IMR-90 (cell line): ENCODE measurements at regions not wholly inside any gene's neighbourhood (a gene's known extent, or its start where the extent isn't known, plus 50 kb on each side); places are given as distances from the start of the nearest gene placed in this dataset.

Experiments used
- ATAC-seq: fragments of 200-7000 bp; cut with Tn5 transposase; 2 replicates; pipeline ENCODE4 v1.9.1; 2020; ENCODE audit warnings: low read depth, mild to moderate bottlenecking, moderate library complexity
- BruUV-seq: library from RNA; stranded (reverse); fragments of 400-500 nt; replicated peaks from 2 replicates; lab custom pipeline; 2021; lab: Mats Ljungman, UMichigan
- CTCF ChIA-PET: fragments of 300-600 bp; formaldehyde crosslinking; extraction: SDS; loops from one replicate; lab custom pipeline; 2021; ENCODE audit warnings: antibody characterized with exemption; lab: Yijun Ruan, JAX
- POLR2A ChIA-PET: fragments of 300-600 bp; sonication (Branson Sonifier 250); formaldehyde crosslinking; loops from one replicate; lab custom pipeline; 2022; ENCODE audit warnings: antibody characterized with exemption; ENCODE audit not compliant: unreplicated experiment; lab: Charles Lee
- DNase-seq: peaks from one replicate; pipeline ENCODE4 v3.0.0; 2013
- H2AFZ ChIP-seq: replicated peaks from 2 replicates; pipeline ENCODE3; 2013; ENCODE audit warnings: low read length, mild to moderate bottlenecking; ENCODE audit not compliant: poor library complexity
- H2AK5ac ChIP-seq: 2 replicates; pipeline ENCODE4 v1.6.1; 2013; ENCODE audit warnings: low read depth, low read length, inconsistent platforms
- H2AK9ac ChIP-seq: replicated peaks from 2 replicates; pipeline ENCODE3; 2013; ENCODE audit warnings: mild to moderate bottlenecking, low read depth, low read length, moderate library complexity; ENCODE audit not compliant: poor library complexity
- H2BK120ac ChIP-seq: 2 replicates; pipeline ENCODE4 v1.6.1; 2013; ENCODE audit warnings: low read depth, low read length, inconsistent platforms
- H2BK15ac ChIP-seq: 3 replicates; pipeline ENCODE4 v1.6.1; 2013; ENCODE audit warnings: low read depth, low read length, inconsistent platforms
- H2BK20ac ChIP-seq: 2 replicates; pipeline ENCODE4 v1.6.1; 2013; ENCODE audit warnings: low read depth, mild to moderate bottlenecking, inconsistent platforms, low read length, moderate library complexity
- H2BK5ac ChIP-seq: 2 replicates; pipeline ENCODE4 v1.6.1; 2013; ENCODE audit warnings: mild to moderate bottlenecking, low read depth, low read length, inconsistent platforms; ENCODE audit not compliant: poor library complexity, severe bottlenecking
- H3K14ac ChIP-seq: replicated peaks from 2 replicates; pipeline ENCODE4 v1.6.1; 2013; ENCODE audit warnings: low read depth, low read length, inconsistent platforms
- H3K18ac ChIP-seq: 2 replicates; pipeline ENCODE4 v1.6.1; 2013; ENCODE audit warnings: low read depth, low read length, control low read depth
- H3K23ac ChIP-seq: 2 replicates; pipeline ENCODE4 v1.6.1; 2013; ENCODE audit warnings: low read depth, low read length, inconsistent platforms
- H3K27ac ChIP-seq: 2 replicates; pipeline ENCODE4 v1.5.1; 2013; ENCODE audit warnings: mild to moderate bottlenecking, control low read depth, low read length; ENCODE audit not compliant: insufficient read depth
- H3K27me3 ChIP-seq: 2 replicates; pipeline ENCODE4 v1.6.1; 2013; ENCODE audit warnings: low read length; ENCODE audit not compliant: control insufficient read depth, insufficient read depth
- H3K36me3 ChIP-seq: 2 replicates; pipeline ENCODE4 v1.6.1; 2013; ENCODE audit warnings: low read length, mixed read lengths; ENCODE audit not compliant: control insufficient read depth, insufficient read depth
- H3K4ac ChIP-seq: 2 replicates; pipeline ENCODE4 v1.6.1; 2013; ENCODE audit warnings: low read depth, low read length, inconsistent platforms
- H3K4me1 ChIP-seq: 2 replicates; pipeline ENCODE4 v1.6.1; 2013; ENCODE audit warnings: low read length, mixed read lengths; ENCODE audit not compliant: control insufficient read depth, insufficient read depth
- H3K4me2 ChIP-seq: 2 replicates; pipeline ENCODE4 v1.6.1; 2013; ENCODE audit warnings: low read depth, mild to moderate bottlenecking, control low read depth, low read length, moderate library complexity
- H3K4me3 ChIP-seq: 2 replicates; pipeline ENCODE4 v1.5.1; 2013; ENCODE audit warnings: low read depth, mild to moderate bottlenecking, control low read depth, low read length, moderate library complexity; ENCODE audit not compliant: insufficient read depth
- H3K56ac ChIP-seq: 2 replicates; pipeline ENCODE4 v1.6.1; 2013; ENCODE audit warnings: low read length, inconsistent platforms; ENCODE audit not compliant: insufficient read depth; ENCODE audit errors: extremely low read depth
- H3K79me1 ChIP-seq, 2 experiments: 2 replicates each; pipeline ENCODE4 v1.6.1; 2013; ENCODE audit warnings: low read length in 2 of 2, inconsistent platforms in 1 of 2, low read depth in 1 of 2
- H3K9ac ChIP-seq: 2 replicates; pipeline ENCODE4 v1.6.1; 2013; ENCODE audit warnings: low read depth, low read length, control low read depth
- H3K9me1 ChIP-seq: 2 replicates; pipeline ENCODE4 v1.6.1; 2013; ENCODE audit warnings: low read length, inconsistent platforms; ENCODE audit not compliant: insufficient read depth
- H3K9me3 ChIP-seq: 2 replicates; pipeline ENCODE4 v1.6.1; 2013; ENCODE audit warnings: low read length; ENCODE audit not compliant: control insufficient read depth, insufficient read depth
- H4K20me1 ChIP-seq: 2 replicates; pipeline ENCODE4 v1.6.1; 2013; ENCODE audit warnings: low read length, inconsistent platforms; ENCODE audit not compliant: insufficient read depth
- H4K5ac ChIP-seq: 2 replicates; pipeline ENCODE4 v1.6.1; 2013; ENCODE audit warnings: mild to moderate bottlenecking, low read depth, low read length, control low read depth
- H4K8ac ChIP-seq, 2 experiments: 2 replicates each; pipeline ENCODE4 v1.6.1; 2013; ENCODE audit warnings: low read depth in 2 of 2, low read length in 2 of 2, control low read depth in 1 of 2, inconsistent platforms in 1 of 2
- H4K91ac ChIP-seq: 2 replicates; pipeline ENCODE4 v1.6.1; 2013; ENCODE audit warnings: low read depth, low read length, inconsistent platforms; ENCODE audit not compliant: insufficient read depth
- CEBPB ChIP-seq: IDR thresholded peaks from 2 replicates; pipeline ENCODE4 v1.6.1; 2012; ENCODE audit warnings: low read depth, low read length, improper control_type of control experiment
- WGBS, 2 experiments: methylation state at CpG; one replicate each; pipeline versions ENCODE4 v1.1.5 to v1.1.7; 2013; ENCODE audit warnings: missing lambda C conversion rate in 2 of 2; ENCODE audit not compliant: insufficient read length in 1 of 2; ENCODE audit errors: extremely low coverage in 2 of 2; 5-methylcytosine and 5-hydroxymethylcytosine counted together
- dilution Hi-C: fragments of 300-500 bp; cut with HindIII; formaldehyde crosslinking; loops from one replicate; pipeline ENCODE4 v1.14.3; 2018; ENCODE audit warnings: low sequenced_read_pairs; ENCODE audit not compliant: unreplicated experiment
- in situ Hi-C: fragments of 300-500 bp; cut with MboI; formaldehyde crosslinking; loops from 3 replicates; pipeline ENCODE4 v1.14.3; 2019; ENCODE audit warnings: low sequenced_read_pairs, inconsistent platforms, mixed read lengths
- intact Hi-C: fragments of 100-400 bp; cut with micrococcal nuclease; formaldehyde crosslinking; loops from 2 replicates; pipeline ENCODE4 v1.10.0; 2022

GRCh38 chr4:71216316-71216959 lies 122.4 kb upstream of the SLC4A4 start:
- Histone ChIP-seq H2BK5ac (no peak overlapping the region), H3K27ac (no peak overlapping the region), H3K9ac (no peak overlapping the region), H2BK20ac (no peak overlapping the region), H3K27me3 (no peaks in the 10 kb centered on the region), H2AFZ (no peak overlapping the region), H2BK15ac (no peak overlapping the region), H3K18ac (no peak overlapping the region), H3K9me1 (peaks cover 5% of the 10 kb centered on the region), H2BK120ac (no peak overlapping the region), H3K4me2 (no peak overlapping the region), H2AK9ac (no peak overlapping the region), H3K36me3 (peaks cover 10% of the 10 kb centered on the region), H3K9me3 (no peaks in the 10 kb centered on the region), H4K20me1 (peaks cover 18% of the 10 kb centered on the region), H3K4ac (no peak overlapping the region), H4K8ac (no peak overlapping the region), H3K14ac (no peak overlapping the region), H3K23ac (no peak overlapping the region), H4K91ac (no peak overlapping the region), H2AK5ac (no peak overlapping the region), H3K4me1 (peaks cover 11% of the 10 kb centered on the region), H3K79me1 (peaks cover 45 to 68% of the 10 kb centered on the region in 2 experiments), H3K56ac (no peak overlapping the region), H4K5ac (no peak overlapping the region), H3K4me3 (no peak overlapping the region)
- WGBS, 2 experiments = no CpG with 5 or more reads among the region's 5 CpGs
- ATAC-seq = no peak
- TF ChIP-seq CEBPB = no peak
- intact Hi-C loops = no loop called here
- DNase-seq = no peak
- in situ Hi-C loops = loop anchor here (25.0 kb wide), 1 partner anchor 496 kb away; no protein-coding TSS in a partner anchor
- ChIA-PET CTCF (interaction anchor here (2.8 kb wide), 1 partner anchor 13 kb away, joined by 11 read pairs; no protein-coding TSS in a partner anchor), POLR2A (no interaction called here)
- no TSS peak for BruUV-seq
- dilution Hi-C loops = no loop called here
